ENCODE measurements at regions not wholly inside any gene's neighbourhood (a gene's known extent, or its start where the extent isn't known, plus 50 kb on each side); places are given as distances from the start of the nearest gene placed in this dataset.

DNA sequence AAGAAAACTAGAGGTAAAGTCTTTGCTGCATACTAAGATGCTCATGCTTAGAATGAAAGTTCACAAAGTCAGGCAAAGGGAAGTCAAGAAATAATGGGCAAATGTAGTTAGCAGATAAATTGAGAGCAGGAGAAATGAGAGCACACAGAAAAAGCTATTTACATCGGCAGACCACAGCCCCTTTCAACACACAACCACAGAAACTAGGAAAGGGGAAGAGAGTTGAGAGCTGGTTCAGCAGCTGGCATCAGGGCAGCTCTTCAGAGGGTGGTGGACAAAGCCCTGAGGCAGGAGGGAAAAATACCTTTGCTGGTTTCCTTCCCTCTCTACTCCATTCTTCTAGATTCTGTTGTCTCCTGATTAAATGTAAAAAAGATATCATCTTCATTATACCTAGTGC lies 95.4 kb upstream of the ANO4 start:
- TF ChIP-seq POLR2AphosphoS5 (IDR thresholded peaks at IDR 0.05; ENCODE audit: borderline replicate concordance, low read depth, low read length) (no peak), EZH2 (IDR thresholded peaks at IDR 0.05) (no peak)

Measured in SK-N-MC (cell line).